A549 (cell line): ENCODE measurements at regions not wholly inside any gene's neighbourhood (a gene's known extent, or its start where the extent isn't known, plus 50 kb on each side); places are given as distances from the start of the nearest gene placed in this dataset.

Experiments
- ATAC-seq, 2 experiments: fragments of 200-7000 bp in 1 of 2; fragments of >200 bp in 1 of 2; cut with Nextera tagmentation in 1 of 2; cut with Tn5 transposase in 1 of 2; 3 replicates each; pipeline versions ENCODE4 v1.8.0 to v1.9.1; 2018 to 2020; ENCODE audit warnings: mild to moderate bottlenecking in 1 of 2, moderate library complexity in 1 of 2
- CTCF ChIA-PET: fragments of 300-600 bp; sonication (Branson Sonifier 250); formaldehyde crosslinking; extraction: SDS; loops from one replicate; lab custom pipeline; 2021; ENCODE audit warnings: antibody characterized with exemption, inconsistent platforms; lab: Yijun Ruan, JAX
- POLR2A ChIA-PET: fragments of 350-600 bp; formaldehyde crosslinking; extraction: SDS; loops from one replicate; lab custom pipeline; 2021; ENCODE audit warnings: antibody characterized with exemption, inconsistent platforms; lab: Yijun Ruan, JAX
- DNase-seq, 2 experiments: peaks; one replicate each; pipeline versions ENCODE4 v3.0.0 to v3.0.0-alpha.2; 2011 to 2016; ENCODE audit warnings: low read depth in 1 of 2, low spot score in 1 of 2
- FAIRE-seq: peaks from 2 replicates; lab custom pipeline; 2011; peaks lifted over from hg19 to GRCh38; lab: Jason Lieb, UNC
- H3K27ac ChIP-seq, 2 experiments: fragments of >200 bp; sonication (Bioruptor Twin); formaldehyde crosslinking; 3 replicates each; pipeline ENCODE4 v1.5.1; 2016 to 2017
- H3K4me1 ChIP-seq: fragments of >200 bp; sonication (Bioruptor Twin); formaldehyde crosslinking; 3 replicates; pipeline ENCODE4 v1.6.1; 2016
- H3K4me2 ChIP-seq: fragments of >200 bp; sonication (Bioruptor Twin); formaldehyde crosslinking; 3 replicates; pipeline ENCODE4 v1.6.1; 2016
- H3K4me3 ChIP-seq: fragments of >200 bp; sonication (Bioruptor Twin); formaldehyde crosslinking; 3 replicates; pipeline ENCODE4 v1.5.1; 2016
- H3K9me3 ChIP-seq: fragments of >200 bp; sonication (Bioruptor Twin); formaldehyde crosslinking; 3 replicates; pipeline ENCODE4 v1.6.1; 2016
- ATOH8 ChIP-seq: fragments of 250-450 bp; sonication (Bioruptor Pico); IDR thresholded peaks from 2 replicates; pipeline ENCODE4 v1.5.0; 2020; ENCODE audit warnings: low read depth, mild to moderate bottlenecking, moderate library complexity
- BCL3 ChIP-seq: fragments of >200 bp; sonication (Bioruptor Twin); formaldehyde crosslinking; IDR thresholded peaks from 3 replicates; pipeline ENCODE4 v1.6.1; 2016
- BHLHE40 ChIP-seq: IDR thresholded peaks from 2 replicates; pipeline ENCODE4 v1.6.1; 2012; ENCODE audit warnings: low read depth, low read length, inconsistent platforms
- CEBPB ChIP-seq, 2 experiments: fragments of >200 bp in 1 of 2; sonication (Bioruptor Twin) in 1 of 2; formaldehyde crosslinking in 1 of 2; IDR thresholded peaks; 2 replicates each; pipeline ENCODE4 v1.6.1; 2012 to 2016
- CHD2 ChIP-seq: fragments of 150-350 bp; IDR thresholded peaks from 2 replicates; pipeline ENCODE4 v1.6.1; 2014; ENCODE audit warnings: low read length; ENCODE audit not compliant: partially characterized antibody
- CHD4 ChIP-seq: fragments of 200-600 bp; sonication (generic); IDR thresholded peaks from 2 replicates; pipeline ENCODE4 v1.6.1; 2016; ENCODE audit warnings: antibody characterized with exemption, mild to moderate bottlenecking, borderline replicate concordance
- CTCF ChIP-seq: fragments of >200 bp; sonication (Bioruptor Twin); formaldehyde crosslinking; IDR thresholded peaks from 3 replicates; pipeline ENCODE4 v1.5.1; 2016
- EHF ChIP-seq: fragments of 250-450 bp; sonication (Bioruptor Pico); IDR thresholded peaks from 2 replicates; pipeline ENCODE4 v1.5.0; 2020; ENCODE audit warnings: mild to moderate bottlenecking
- EHMT2 ChIP-seq: fragments of 200-600 bp; sonication (generic); IDR thresholded peaks from 2 replicates; pipeline ENCODE4 v1.6.1; 2016; ENCODE audit warnings: antibody characterized with exemption, low read depth, mild to moderate bottlenecking, moderate library complexity
- FOSL2 ChIP-seq, 2 experiments: fragments of 450-650 bp in 1 of 2; fragments of >200 bp in 1 of 2; sonication (Bioruptor Twin) in 1 of 2; formaldehyde crosslinking; IDR thresholded peaks; 2 replicates each; pipeline versions ENCODE4 v1.5.0 to v1.6.1; 2016 to 2020; ENCODE audit warnings: mild to moderate bottlenecking in 1 of 2, moderate library complexity in 1 of 2
- HDAC2 ChIP-seq: fragments of 200-600 bp; sonication (generic); IDR thresholded peaks from 2 replicates; pipeline ENCODE4 v1.6.1; 2016
- HMGXB4 ChIP-seq: fragments of 250-450 bp; sonication (Bioruptor Pico); IDR thresholded peaks from 2 replicates; pipeline ENCODE4 v1.5.0; 2021; ENCODE audit warnings: mild to moderate bottlenecking, moderate library complexity, borderline replicate concordance
- HOXB5 ChIP-seq: fragments of 250-450 bp; sonication (Bioruptor Pico); IDR thresholded peaks from 2 replicates; pipeline ENCODE4 v1.5.0; 2020; ENCODE audit warnings: mild to moderate bottlenecking, moderate library complexity
- KDM1A ChIP-seq: fragments of 200-600 bp; sonication (generic); IDR thresholded peaks from 2 replicates; pipeline ENCODE4 v1.6.1; 2016; ENCODE audit warnings: low read depth, mild to moderate bottlenecking
- KDM5A ChIP-seq: fragments of 200-600 bp; sonication (generic); IDR thresholded peaks from 2 replicates; pipeline ENCODE4 v1.6.1; 2016; ENCODE audit warnings: antibody characterized with exemption, mild to moderate bottlenecking
- MYC ChIP-seq: IDR thresholded peaks from 2 replicates; pipeline ENCODE4 v1.6.1; 2012; ENCODE audit warnings: mild to moderate bottlenecking, inconsistent platforms, low read length, improper control_type of control experiment, borderline replicate concordance
- NFE2L2 ChIP-seq: fragments of 150-350 bp; conservative IDR thresholded peaks from 2 replicates; pipeline ENCODE4 v1.6.1; 2014; ENCODE audit warnings: low read length
- PBX3 ChIP-seq: IDR thresholded peaks from 2 replicates; pipeline ENCODE4 v1.6.1; 2012
- POLR2A ChIP-seq: IDR thresholded peaks from 2 replicates; pipeline ENCODE4 v1.6.1; 2012; ENCODE audit warnings: mild to moderate bottlenecking, low read length
- RCOR1 ChIP-seq: fragments of 150-350 bp; IDR thresholded peaks from 2 replicates; pipeline ENCODE4 v1.6.1; 2014; ENCODE audit warnings: antibody characterized with exemption, low read length, low read depth
- RFX5 ChIP-seq: fragments of 450-650 bp; IDR thresholded peaks from 2 replicates; pipeline ENCODE4 v1.7.1; 2014; ENCODE audit warnings: antibody characterized with exemption, mild to moderate bottlenecking, moderate library complexity
- RNF2 ChIP-seq: fragments of 200-600 bp; sonication (generic); IDR thresholded peaks from 2 replicates; pipeline ENCODE4 v1.6.1; 2016; ENCODE audit warnings: low read depth, mild to moderate bottlenecking, antibody characterized with exemption, moderate library complexity, borderline replicate concordance
- SMC3 ChIP-seq: fragments of >200 bp; sonication (Bioruptor Twin); formaldehyde crosslinking; IDR thresholded peaks from 3 replicates; pipeline ENCODE4 v1.6.1; 2018; ENCODE audit warnings: inconsistent platforms
- ZSCAN20 ChIP-seq: fragments of 250-450 bp; sonication (Bioruptor Pico); IDR thresholded peaks from 2 replicates; pipeline ENCODE4 v1.8.0; 2022; ENCODE audit warnings: mild to moderate bottlenecking, moderate library complexity
- WGBS: methylation state at CpG from one replicate; pipeline ENCODE4 v1.1.6; 2017; ENCODE audit errors: missing lambda C conversion rate; 5-methylcytosine and 5-hydroxymethylcytosine counted together

GRCh38 chr1:82731216-82731615, 930.5 kb downstream of the ADGRL2 start (continued):
- TF ChIP-seq BCL3 = no peak

- DNase-seq = no peak
- no peak overlapping the region for H3K4me2 ChIP-seq
- no peak for TF ChIP-seq CTCF
- TF ChIP-seq KDM1A = no peak
- TF ChIP-seq RCOR1 = no peak
- TF ChIP-seq RFX5 = no peak
- no peak for TF ChIP-seq POLR2A
- no peak for TF ChIP-seq SMC3
- TF ChIP-seq HMGXB4 (CRISPR knock-in tag) = no peak
- H3K4me3 ChIP-seq = no peak overlapping the region
- H3K27ac ChIP-seq = no peak overlapping the region
- no peak for FAIRE-seq
- POLR2A ChIA-PET = no interaction called here
- ATAC-seq = no peak
- H3K4me1 ChIP-seq = no peaks in the 10 kb centered on the region
- H3K9me3 ChIP-seq = no peaks in the 10 kb centered on the region
- CTCF ChIA-PET = no interaction called here
Measured at GRCh38 chr1:82728206-82728605, 927.5 kb downstream of the ADGRL2 start.

GRCh38 chr1:82724246-82724645, 923.5 kb downstream of the ADGRL2 start:
- FAIRE-seq (no peak), DNase-seq (no peak), ATAC-seq (no peak)
- TF ChIP-seq PBX3 (no peak), HDAC2 (no peak), BHLHE40 (no peak), EHMT2 (no peak), SMC3 (no peak), FOSL2 (IDR thresholded peaks at IDR 0.05) (no peak), FOSL2 (CRISPR knock-in tag; IDR thresholded peaks at IDR 0.05) (no peak), EHF (CRISPR knock-in tag) (no peak), HOXB5 (CRISPR knock-in tag) (no peak), RNF2 (no peak), KDM1A (no peak), CHD2 (no peak), POLR2A (no peak), CEBPB (IDR thresholded peaks at IDR 0.05) (no peak), KDM5A (no peak), ZSCAN20 (no peak), MYC (no peak), CHD4 (no peak), ATOH8 (CRISPR knock-in tag) (no peak), NFE2L2 (no peak)
- POLR2A ChIA-PET = no interaction called here
- Histone ChIP-seq H3K4me2 (no peak overlapping the region), H3K27ac (no peak overlapping the region), H3K4me1 (no peaks in the 10 kb centered on the region), H3K4me3 (no peak overlapping the region), H3K9me3 (no peaks in the 10 kb centered on the region)
- 2% methylated on average over 2 of the region's 2 CpGs for WGBS
- CTCF ChIA-PET = no interaction called here
